RPMI8226 (cell line): ENCODE measurements at regions not wholly inside any gene's neighbourhood (a gene's known extent, or its start where the extent isn't known, plus 50 kb on each side); places are given as distances from the start of the nearest gene placed in this dataset.

ENCODE experiments used
- DNase-seq: peaks from one replicate; pipeline ENCODE4 v3.0.0-alpha.2; 2015

- DNase-seq, result no peak
Observed at GRCh38 chr6:27053738-27054137, 193.8 kb upstream of the PRSS16 start.

GRCh38 chr6:27056615-27057014, 190.9 kb upstream of the PRSS16 start:
- no peak for DNase-seq

GRCh38 chr6:27059621-27060425, 187.7 kb upstream of the PRSS16 start:
- no peak for DNase-seq

- DNase-seq, result no peak
Observed at GRCh38 chr6:27061235-27061993, 186.1 kb upstream of the PRSS16 start.

- no peak for DNase-seq
Observed at GRCh38 chr6:27062755-27063154, 184.7 kb upstream of the PRSS16 start.

GRCh38 chr6:27065183-27065582, 182.3 kb upstream of the PRSS16 start:
- DNase-seq, result no peak

GRCh38 chr6:27066381-27066780, 181.1 kb upstream of the PRSS16 start:
- no peak for DNase-seq

GRCh38 chr6:27066802-27067201, 180.7 kb upstream of the PRSS16 start:
- DNase-seq, result no peak

- no peak for DNase-seq
Observed at GRCh38 chr6:27073441-27073840, 174.1 kb upstream of the PRSS16 start.

GRCh38 chr6:27076116-27076515, 171.4 kb upstream of the PRSS16 start:
- no peak for DNase-seq

- peak; percentile 66 for DNase-seq
Observed at GRCh38 chr6:27078734-27079357, 168.7 kb upstream of the PRSS16 start.

- DNase-seq, result no peak
Observed at GRCh38 chr6:27081188-27081587, 166.3 kb upstream of the PRSS16 start.

- no peak for DNase-seq
Observed at GRCh38 chr6:27081931-27082330, 165.6 kb upstream of the PRSS16 start.

GRCh38 chr6:27088068-27088467, 159.4 kb upstream of the PRSS16 start:
- DNase-seq, result no peak

- DNase-seq, result peak; percentile 83
Observed at GRCh38 chr6:27091661-27092315, 155.7 kb upstream of the PRSS16 start.

- no peak for DNase-seq
Observed at GRCh38 chr6:27092316-27092692, 155.2 kb upstream of the PRSS16 start.

- DNase-seq, result no peak
Observed at GRCh38 chr6:27095914-27096313, 151.6 kb upstream of the PRSS16 start.

- peak; percentile 47 for DNase-seq
Observed at GRCh38 chr6:27096834-27097511, 150.5 kb upstream of the PRSS16 start.

- no peak for DNase-seq
Observed at GRCh38 chr6:27098956-27099355, 148.5 kb upstream of the PRSS16 start.

GRCh38 chr6:27100921-27101320, 146.6 kb upstream of the PRSS16 start:
- DNase-seq, result no peak

- no peak for DNase-seq
Observed at GRCh38 chr6:27101824-27102223, 145.7 kb upstream of the PRSS16 start.

GRCh38 chr6:27106382-27106781, 141.1 kb upstream of the PRSS16 start:
- DNase-seq, result no peak

- DNase-seq, result no peak
Observed at GRCh38 chr6:27111743-27112142, 135.8 kb upstream of the PRSS16 start.
